WTC11 (cell line): ENCODE measurements at regions not wholly inside any gene's neighbourhood (a gene's known extent, or its start where the extent isn't known, plus 50 kb on each side); places are given as distances from the start of the nearest gene placed in this dataset.

Experiments used
- ATAC-seq: fragments of 200-7000 bp; cut with Tn5 transposase; 2 replicates; pipeline ENCODE4 v1.10.0; 2021; ENCODE audit warnings: mild to moderate bottlenecking, moderate library complexity
- CTCF ChIA-PET: fragments of 300-600 bp; sonication (Branson Sonifier 250); formaldehyde crosslinking; loops from one replicate; lab custom pipeline; 2021; ENCODE audit warnings: antibody characterized with exemption; lab: Charles Lee
- POLR2A ChIA-PET: fragments of 350-600 bp; sonication (Branson Sonifier 250); formaldehyde crosslinking; loops from one replicate; lab custom pipeline; 2021; ENCODE audit warnings: antibody characterized with exemption; lab: Charles Lee
- DNase-seq: peaks from one replicate; pipeline ENCODE4 v3.0.0; 2021; ENCODE audit warnings: low spot score
- H3K27ac Mint-ChIP-seq: 2 replicates; pipeline ENCODE4 v1.8.0; 2021; ENCODE audit warnings: mixed read lengths
- H3K27me3 Mint-ChIP-seq: 2 replicates; pipeline ENCODE4 v1.8.0; 2021; ENCODE audit warnings: low read depth, mild to moderate bottlenecking, moderate library complexity, mixed read lengths
- H3K36me3 Mint-ChIP-seq: 2 replicates; pipeline ENCODE4 v1.8.0; 2021; ENCODE audit warnings: mixed read lengths
- H3K4me1 Mint-ChIP-seq: 2 replicates; pipeline ENCODE4 v1.8.0; 2022; ENCODE audit warnings: mixed read lengths
- H3K4me3 Mint-ChIP-seq: 2 replicates; pipeline ENCODE4 v1.8.0; 2021; ENCODE audit warnings: mild to moderate bottlenecking, moderate library complexity, mixed read lengths
- H3K9me3 Mint-ChIP-seq: 2 replicates; pipeline ENCODE4 v1.8.0; 2021; ENCODE audit warnings: mixed read lengths
- ATF1 ChIP-seq: sonication (generic); formaldehyde crosslinking; IDR thresholded peaks from 2 replicates; pipeline ENCODE4 v1.8.1; 2023; ENCODE audit warnings: mild to moderate bottlenecking, moderate library complexity, missing genetic modification reagents
- ETV6 ChIP-seq: sonication (generic); formaldehyde crosslinking; IDR thresholded peaks from 2 replicates; pipeline ENCODE4 v1.8.1; 2022; ENCODE audit warnings: mild to moderate bottlenecking, missing genetic modification reagents
- HMGA2 ChIP-seq: fragments of 250-450 bp; sonication (Bioruptor Pico); IDR thresholded peaks from 2 replicates; pipeline ENCODE4 v1.4.0; 2021; ENCODE audit warnings: mild to moderate bottlenecking, moderate library complexity
- IRF2 ChIP-seq: sonication (generic); formaldehyde crosslinking; IDR thresholded peaks from 2 replicates; pipeline ENCODE4 v1.8.0; 2022; ENCODE audit warnings: low read depth, missing genetic modification reagents, borderline replicate concordance
- NR2C2 ChIP-seq: sonication (generic); formaldehyde crosslinking; IDR thresholded peaks from 2 replicates; pipeline ENCODE4 v1.8.0; 2022; ENCODE audit warnings: mild to moderate bottlenecking, missing genetic modification reagents
- SP1 ChIP-seq: sonication (generic); formaldehyde crosslinking; conservative IDR thresholded peaks from 2 replicates; pipeline ENCODE4 v1.8.1; 2022; ENCODE audit warnings: missing genetic modification reagents
- TEAD1 ChIP-seq: sonication (generic); formaldehyde crosslinking; IDR thresholded peaks from 2 replicates; pipeline ENCODE4 v1.8.0; 2022; ENCODE audit warnings: mild to moderate bottlenecking, missing genetic modification reagents
- TEAD4 ChIP-seq: sonication (generic); formaldehyde crosslinking; IDR thresholded peaks from 2 replicates; pipeline ENCODE4 v1.8.0; 2022; ENCODE audit warnings: mild to moderate bottlenecking, missing genetic modification reagents
- ZBTB21 ChIP-seq: sonication (generic); formaldehyde crosslinking; IDR thresholded peaks from 2 replicates; pipeline ENCODE4 v1.8.1; 2023; ENCODE audit warnings: mild to moderate bottlenecking, missing genetic modification reagents, borderline replicate concordance
- ZNF138 ChIP-seq: sonication (generic); formaldehyde crosslinking; conservative IDR thresholded peaks from 2 replicates; pipeline ENCODE4 v1.8.1; 2022; ENCODE audit warnings: mild to moderate bottlenecking, moderate library complexity, missing genetic modification reagents
- ZNF671 ChIP-seq: fragments of 250-450 bp; sonication (Bioruptor Pico); IDR thresholded peaks from 2 replicates; pipeline ENCODE4 v1.8.0; 2021; ENCODE audit warnings: mild to moderate bottlenecking
- TF ChIP-seq, protein P1 (sequence below): sonication (generic); formaldehyde crosslinking; IDR thresholded peaks from 2 replicates; pipeline ENCODE4 v1.8.1; 2023; ENCODE audit warnings: mild to moderate bottlenecking, missing genetic modification reagents, moderate library complexity
- TF ChIP-seq, protein P2 (sequence below): sonication (generic); formaldehyde crosslinking; IDR thresholded peaks from 2 replicates; pipeline ENCODE4 v1.8.0; 2023; ENCODE audit warnings: mild to moderate bottlenecking, missing genetic modification reagents
- TF ChIP-seq, protein P3 (sequence below): sonication (generic); formaldehyde crosslinking; IDR thresholded peaks from 2 replicates; pipeline ENCODE4 v1.8.1; 2022; ENCODE audit warnings: mild to moderate bottlenecking, moderate library complexity, missing genetic modification reagents
- TF ChIP-seq, protein P4 (sequence below): fragments of 250-450 bp; sonication (Bioruptor Pico); IDR thresholded peaks from 2 replicates; pipeline ENCODE4 v2.1.2; 2022; ENCODE audit warnings: mild to moderate bottlenecking, moderate library complexity
- TF ChIP-seq, protein P5 (sequence below): sonication (generic); formaldehyde crosslinking; IDR thresholded peaks from 2 replicates; pipeline ENCODE4 v1.8.0; 2022; ENCODE audit warnings: mild to moderate bottlenecking, missing genetic modification reagents
- TF ChIP-seq, protein P6 (sequence below): fragments of 250-450 bp; sonication (Bioruptor Pico); conservative IDR thresholded peaks from 2 replicates; pipeline ENCODE4 v1.9.0; 2021; ENCODE audit warnings: mild to moderate bottlenecking
- TF ChIP-seq, protein P7 (sequence below): sonication (generic); formaldehyde crosslinking; IDR thresholded peaks from 2 replicates; pipeline ENCODE4 v1.8.0; 2022; ENCODE audit warnings: mild to moderate bottlenecking, missing genetic modification reagents
- TF ChIP-seq, protein P8 (sequence below): sonication (generic); formaldehyde crosslinking; IDR thresholded peaks from 2 replicates; pipeline ENCODE4 v1.8.1; 2023; ENCODE audit warnings: mild to moderate bottlenecking, missing genetic modification reagents, moderate library complexity
- TF ChIP-seq, protein P9 (sequence below): fragments of 250-450 bp; sonication (Bioruptor Pico); IDR thresholded peaks from 2 replicates; pipeline ENCODE4 v1.9.0; 2021; ENCODE audit warnings: mild to moderate bottlenecking, borderline replicate concordance

DNA sequence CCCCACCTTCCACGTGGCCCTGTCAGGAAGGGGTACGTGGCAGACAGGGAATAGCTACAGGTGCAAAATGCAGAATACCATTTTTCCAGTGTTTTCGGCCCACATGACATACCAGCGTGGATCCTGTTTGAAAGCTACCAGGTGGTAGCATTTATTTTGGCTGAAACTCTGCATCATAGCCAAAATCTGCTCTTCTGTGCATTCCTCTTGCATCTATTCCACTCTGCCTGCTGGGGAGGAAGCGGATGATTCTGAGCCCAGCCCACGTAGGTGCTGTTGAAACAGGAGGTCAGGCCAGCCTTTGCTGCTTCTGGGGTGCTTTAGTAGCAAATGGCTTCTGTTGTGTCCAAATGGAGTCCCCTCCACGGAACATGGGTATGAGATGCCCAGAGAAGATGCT lies 670.9 kb upstream of the EEF2KMT start:
- Mint-ChIP-seq H3K27ac (no peak overlapping the region), H3K9me3 (peaks cover 91% of the 10 kb centered on the region), H3K4me1 (no peaks in the 10 kb centered on the region), H3K4me3 (no peak overlapping the region), H3K36me3 (peaks cover 77% of the 10 kb centered on the region)
- ChIA-PET CTCF (no interaction called here), POLR2A (no interaction called here)
- TF ChIP-seq IRF2 (CRISPR knock-in tag) (no peak), ATF1 (CRISPR knock-in tag) (no peak), SP1 (CRISPR knock-in tag) (no peak), TEAD1 (CRISPR knock-in tag) (no peak), HMGA2 (CRISPR knock-in tag) (no peak), ZBTB21 (CRISPR knock-in tag) (no peak), ZNF138 (CRISPR knock-in tag) (no peak), ZNF671 (CRISPR knock-in tag) (no peak), NR2C2 (CRISPR knock-in tag) (no peak), TEAD4 (CRISPR knock-in tag) (no peak)
- TF ChIP-seq, protein P1, sequence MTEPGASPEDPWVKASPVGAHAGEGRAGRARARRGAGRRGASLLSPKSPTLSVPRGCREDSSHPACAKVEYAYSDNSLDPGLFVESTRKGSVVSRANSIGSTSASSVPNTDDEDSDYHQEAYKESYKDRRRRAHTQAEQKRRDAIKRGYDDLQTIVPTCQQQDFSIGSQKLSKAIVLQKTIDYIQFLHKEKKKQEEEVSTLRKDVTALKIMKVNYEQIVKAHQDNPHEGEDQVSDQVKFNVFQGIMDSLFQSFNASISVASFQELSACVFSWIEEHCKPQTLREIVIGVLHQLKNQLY = no peak
- TF ChIP-seq, protein P2, sequence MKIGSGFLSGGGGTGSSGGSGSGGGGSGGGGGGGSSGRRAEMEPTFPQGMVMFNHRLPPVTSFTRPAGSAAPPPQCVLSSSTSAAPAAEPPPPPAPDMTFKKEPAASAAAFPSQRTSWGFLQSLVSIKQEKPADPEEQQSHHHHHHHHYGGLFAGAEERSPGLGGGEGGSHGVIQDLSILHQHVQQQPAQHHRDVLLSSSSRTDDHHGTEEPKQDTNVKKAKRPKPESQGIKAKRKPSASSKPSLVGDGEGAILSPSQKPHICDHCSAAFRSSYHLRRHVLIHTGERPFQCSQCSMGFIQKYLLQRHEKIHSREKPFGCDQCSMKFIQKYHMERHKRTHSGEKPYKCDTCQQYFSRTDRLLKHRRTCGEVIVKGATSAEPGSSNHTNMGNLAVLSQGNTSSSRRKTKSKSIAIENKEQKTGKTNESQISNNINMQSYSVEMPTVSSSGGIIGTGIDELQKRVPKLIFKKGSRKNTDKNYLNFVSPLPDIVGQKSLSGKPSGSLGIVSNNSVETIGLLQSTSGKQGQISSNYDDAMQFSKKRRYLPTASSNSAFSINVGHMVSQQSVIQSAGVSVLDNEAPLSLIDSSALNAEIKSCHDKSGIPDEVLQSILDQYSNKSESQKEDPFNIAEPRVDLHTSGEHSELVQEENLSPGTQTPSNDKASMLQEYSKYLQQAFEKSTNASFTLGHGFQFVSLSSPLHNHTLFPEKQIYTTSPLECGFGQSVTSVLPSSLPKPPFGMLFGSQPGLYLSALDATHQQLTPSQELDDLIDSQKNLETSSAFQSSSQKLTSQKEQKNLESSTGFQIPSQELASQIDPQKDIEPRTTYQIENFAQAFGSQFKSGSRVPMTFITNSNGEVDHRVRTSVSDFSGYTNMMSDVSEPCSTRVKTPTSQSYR (CRISPR knock-in tag) = no peak
- TF ChIP-seq, protein P3, sequence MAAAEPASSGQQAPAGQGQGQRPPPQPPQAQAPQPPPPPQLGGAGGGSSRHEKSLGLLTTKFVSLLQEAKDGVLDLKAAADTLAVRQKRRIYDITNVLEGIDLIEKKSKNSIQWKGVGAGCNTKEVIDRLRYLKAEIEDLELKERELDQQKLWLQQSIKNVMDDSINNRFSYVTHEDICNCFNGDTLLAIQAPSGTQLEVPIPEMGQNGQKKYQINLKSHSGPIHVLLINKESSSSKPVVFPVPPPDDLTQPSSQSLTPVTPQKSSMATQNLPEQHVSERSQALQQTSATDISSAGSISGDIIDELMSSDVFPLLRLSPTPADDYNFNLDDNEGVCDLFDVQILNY (CRISPR knock-in tag) = no peak
- TF ChIP-seq, protein P4, sequence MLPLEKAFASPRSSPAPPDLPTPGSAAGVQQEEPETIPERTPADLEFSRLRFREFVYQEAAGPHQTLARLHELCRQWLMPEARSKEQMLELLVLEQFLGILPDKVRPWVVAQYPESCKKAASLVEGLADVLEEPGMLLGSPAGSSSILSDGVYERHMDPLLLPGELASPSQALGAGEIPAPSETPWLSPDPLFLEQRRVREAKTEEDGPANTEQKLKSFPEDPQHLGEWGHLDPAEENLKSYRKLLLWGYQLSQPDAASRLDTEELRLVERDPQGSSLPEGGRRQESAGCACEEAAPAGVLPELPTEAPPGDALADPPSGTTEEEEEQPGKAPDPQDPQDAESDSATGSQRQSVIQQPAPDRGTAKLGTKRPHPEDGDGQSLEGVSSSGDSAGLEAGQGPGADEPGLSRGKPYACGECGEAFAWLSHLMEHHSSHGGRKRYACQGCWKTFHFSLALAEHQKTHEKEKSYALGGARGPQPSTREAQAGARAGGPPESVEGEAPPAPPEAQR (CRISPR knock-in tag) = no peak
- TF ChIP-seq, protein P5, sequence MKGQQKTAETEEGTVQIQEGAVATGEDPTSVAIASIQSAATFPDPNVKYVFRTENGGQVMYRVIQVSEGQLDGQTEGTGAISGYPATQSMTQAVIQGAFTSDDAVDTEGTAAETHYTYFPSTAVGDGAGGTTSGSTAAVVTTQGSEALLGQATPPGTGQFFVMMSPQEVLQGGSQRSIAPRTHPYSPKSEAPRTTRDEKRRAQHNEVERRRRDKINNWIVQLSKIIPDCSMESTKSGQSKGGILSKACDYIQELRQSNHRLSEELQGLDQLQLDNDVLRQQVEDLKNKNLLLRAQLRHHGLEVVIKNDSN (CRISPR knock-in tag) = no peak
- TF ChIP-seq, protein P6, sequence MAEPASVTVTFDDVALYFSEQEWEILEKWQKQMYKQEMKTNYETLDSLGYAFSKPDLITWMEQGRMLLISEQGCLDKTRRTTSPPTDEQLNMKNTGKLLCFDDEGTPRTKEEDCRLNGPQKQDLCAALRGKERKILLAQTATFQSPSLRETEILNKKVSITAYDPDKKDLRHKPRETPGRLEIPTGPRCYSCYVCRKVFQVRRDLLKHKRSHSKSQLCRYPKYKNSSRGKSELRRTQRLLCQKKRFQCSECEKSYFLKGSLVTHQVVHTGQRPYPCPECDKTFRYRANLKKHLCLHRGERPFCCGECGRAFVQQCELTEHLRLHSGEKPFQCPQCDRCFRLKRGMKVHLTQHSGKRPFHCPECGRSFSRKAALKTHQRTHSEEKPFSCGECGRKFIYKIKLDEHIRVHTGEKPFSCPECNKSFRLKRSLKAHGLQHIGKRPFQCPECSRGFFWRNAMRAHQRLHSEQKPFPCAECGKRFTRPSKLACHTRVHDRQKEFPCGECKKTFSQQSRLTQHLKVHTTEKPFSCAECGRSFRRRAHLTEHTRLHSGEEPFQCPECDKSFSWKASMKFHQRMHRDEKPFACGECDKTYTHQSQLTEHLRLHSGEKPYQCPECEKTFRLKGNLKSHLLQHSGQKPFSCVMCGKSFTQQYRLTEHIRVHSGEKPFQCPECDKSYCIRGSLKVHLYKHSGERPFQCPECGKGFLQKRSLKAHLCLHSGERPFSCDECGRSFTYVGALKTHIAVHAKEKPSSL (CRISPR knock-in tag) = no peak
- TF ChIP-seq, all 79 proteins: peak for 0
- peaks cover 26% of the 10 kb centered on the region for H3K27me3 Mint-ChIP-seq
- no peak for ATAC-seq
- no peak for DNase-seq

DNA sequence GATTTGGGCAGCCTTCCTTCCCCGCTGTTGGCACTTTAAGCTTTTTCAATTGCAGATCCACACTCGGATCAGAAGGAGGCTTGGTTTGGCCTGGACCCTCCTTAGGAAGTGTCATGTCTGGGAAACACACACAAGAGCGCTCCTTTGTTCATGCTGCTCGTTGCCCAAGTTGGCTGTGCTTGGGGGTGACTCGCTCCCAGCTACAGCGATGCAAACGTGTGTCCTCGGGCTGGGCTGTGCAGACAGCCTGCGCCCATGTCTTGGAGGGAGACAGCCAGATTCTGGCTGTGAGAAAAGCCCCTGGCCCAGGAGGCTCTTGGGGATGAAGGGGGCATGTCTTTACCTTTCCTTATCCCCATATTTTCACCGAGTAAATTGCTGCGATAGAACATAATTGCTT lies 665.6 kb upstream of the EEF2KMT start:
- Mint-ChIP-seq H3K27me3 (peaks cover 12% of the 10 kb centered on the region), H3K36me3 (peaks cover 83% of the 10 kb centered on the region), H3K4me1 (no peaks in the 10 kb centered on the region), H3K9me3 (peaks cover 96% of the 10 kb centered on the region), H3K4me3 (no peak overlapping the region), H3K27ac (no peak overlapping the region)
- POLR2A ChIA-PET = no interaction called here
- ATAC-seq (no peak), DNase-seq (no peak)
- CTCF ChIA-PET = no interaction called here
- TF ChIP-seq, protein P7, sequence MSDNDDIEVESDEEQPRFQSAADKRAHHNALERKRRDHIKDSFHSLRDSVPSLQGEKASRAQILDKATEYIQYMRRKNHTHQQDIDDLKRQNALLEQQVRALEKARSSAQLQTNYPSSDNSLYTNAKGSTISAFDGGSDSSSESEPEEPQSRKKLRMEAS (CRISPR knock-in tag) = no peak
- TF ChIP-seq ETV6 = no peak
- TF ChIP-seq, protein P8, sequence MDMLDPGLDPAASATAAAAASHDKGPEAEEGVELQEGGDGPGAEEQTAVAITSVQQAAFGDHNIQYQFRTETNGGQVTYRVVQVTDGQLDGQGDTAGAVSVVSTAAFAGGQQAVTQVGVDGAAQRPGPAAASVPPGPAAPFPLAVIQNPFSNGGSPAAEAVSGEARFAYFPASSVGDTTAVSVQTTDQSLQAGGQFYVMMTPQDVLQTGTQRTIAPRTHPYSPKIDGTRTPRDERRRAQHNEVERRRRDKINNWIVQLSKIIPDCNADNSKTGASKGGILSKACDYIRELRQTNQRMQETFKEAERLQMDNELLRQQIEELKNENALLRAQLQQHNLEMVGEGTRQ (CRISPR knock-in tag) = no peak
- TF ChIP-seq, protein P9, sequence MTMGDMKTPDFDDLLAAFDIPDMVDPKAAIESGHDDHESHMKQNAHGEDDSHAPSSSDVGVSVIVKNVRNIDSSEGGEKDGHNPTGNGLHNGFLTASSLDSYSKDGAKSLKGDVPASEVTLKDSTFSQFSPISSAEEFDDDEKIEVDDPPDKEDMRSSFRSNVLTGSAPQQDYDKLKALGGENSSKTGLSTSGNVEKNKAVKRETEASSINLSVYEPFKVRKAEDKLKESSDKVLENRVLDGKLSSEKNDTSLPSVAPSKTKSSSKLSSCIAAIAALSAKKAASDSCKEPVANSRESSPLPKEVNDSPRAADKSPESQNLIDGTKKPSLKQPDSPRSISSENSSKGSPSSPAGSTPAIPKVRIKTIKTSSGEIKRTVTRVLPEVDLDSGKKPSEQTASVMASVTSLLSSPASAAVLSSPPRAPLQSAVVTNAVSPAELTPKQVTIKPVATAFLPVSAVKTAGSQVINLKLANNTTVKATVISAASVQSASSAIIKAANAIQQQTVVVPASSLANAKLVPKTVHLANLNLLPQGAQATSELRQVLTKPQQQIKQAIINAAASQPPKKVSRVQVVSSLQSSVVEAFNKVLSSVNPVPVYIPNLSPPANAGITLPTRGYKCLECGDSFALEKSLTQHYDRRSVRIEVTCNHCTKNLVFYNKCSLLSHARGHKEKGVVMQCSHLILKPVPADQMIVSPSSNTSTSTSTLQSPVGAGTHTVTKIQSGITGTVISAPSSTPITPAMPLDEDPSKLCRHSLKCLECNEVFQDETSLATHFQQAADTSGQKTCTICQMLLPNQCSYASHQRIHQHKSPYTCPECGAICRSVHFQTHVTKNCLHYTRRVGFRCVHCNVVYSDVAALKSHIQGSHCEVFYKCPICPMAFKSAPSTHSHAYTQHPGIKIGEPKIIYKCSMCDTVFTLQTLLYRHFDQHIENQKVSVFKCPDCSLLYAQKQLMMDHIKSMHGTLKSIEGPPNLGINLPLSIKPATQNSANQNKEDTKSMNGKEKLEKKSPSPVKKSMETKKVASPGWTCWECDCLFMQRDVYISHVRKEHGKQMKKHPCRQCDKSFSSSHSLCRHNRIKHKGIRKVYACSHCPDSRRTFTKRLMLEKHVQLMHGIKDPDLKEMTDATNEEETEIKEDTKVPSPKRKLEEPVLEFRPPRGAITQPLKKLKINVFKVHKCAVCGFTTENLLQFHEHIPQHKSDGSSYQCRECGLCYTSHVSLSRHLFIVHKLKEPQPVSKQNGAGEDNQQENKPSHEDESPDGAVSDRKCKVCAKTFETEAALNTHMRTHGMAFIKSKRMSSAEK (CRISPR knock-in tag) = no peak
